ENCODE measurements at regions not wholly inside any gene's neighbourhood (a gene's known extent, or its start where the extent isn't known, plus 50 kb on each side); places are given as distances from the start of the nearest gene placed in this dataset.
"Not testable (repeated sequence)": the region's sequence is repeated elsewhere in the genome, so short reads cannot be mapped to it uniquely, and the experiment has no call there.

DNA sequence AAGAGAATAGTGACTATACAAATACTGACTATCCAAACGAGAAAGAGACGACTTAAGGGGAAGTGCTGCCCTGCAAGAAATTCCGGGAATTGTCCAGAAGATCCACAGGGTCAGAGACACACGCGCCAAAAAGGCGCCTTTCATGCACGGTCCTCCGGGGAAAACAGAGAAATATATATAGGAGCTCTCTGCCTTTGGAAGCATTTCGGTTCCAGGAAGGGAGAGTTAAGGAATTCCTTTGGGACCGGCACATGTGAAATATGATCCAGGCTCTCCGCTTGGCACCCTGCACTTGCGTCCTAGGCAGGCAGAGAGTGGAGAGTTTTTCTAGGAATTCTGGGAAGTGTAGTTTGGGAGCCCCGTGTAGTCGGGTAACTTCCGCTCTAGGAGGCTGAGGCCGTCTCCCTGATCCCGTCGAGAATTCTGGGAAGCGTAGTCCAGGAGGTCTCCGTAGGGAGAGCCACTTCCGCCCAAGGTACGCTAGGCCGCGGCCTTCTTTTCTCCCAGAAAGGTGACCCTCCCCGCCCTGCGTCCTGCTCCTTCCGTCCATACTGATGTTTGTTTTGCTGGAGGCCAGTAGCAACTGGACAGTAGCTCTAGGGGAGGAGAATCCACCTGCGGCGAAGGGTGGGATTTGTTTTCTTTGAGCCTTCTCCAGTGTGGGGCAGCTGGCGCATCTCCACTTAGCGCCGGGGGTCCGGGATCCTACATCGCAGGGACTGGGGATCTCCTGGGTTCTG is 69.4 kb upstream of the GPR39 start:
- TF ChIP-seq, protein P1, sequence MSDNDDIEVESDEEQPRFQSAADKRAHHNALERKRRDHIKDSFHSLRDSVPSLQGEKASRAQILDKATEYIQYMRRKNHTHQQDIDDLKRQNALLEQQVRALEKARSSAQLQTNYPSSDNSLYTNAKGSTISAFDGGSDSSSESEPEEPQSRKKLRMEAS (IDR thresholded peaks at IDR 0.05; ENCODE audit: low read depth, low read length) = not testable (repeated sequence)
- TF ChIP-seq, protein P2, sequence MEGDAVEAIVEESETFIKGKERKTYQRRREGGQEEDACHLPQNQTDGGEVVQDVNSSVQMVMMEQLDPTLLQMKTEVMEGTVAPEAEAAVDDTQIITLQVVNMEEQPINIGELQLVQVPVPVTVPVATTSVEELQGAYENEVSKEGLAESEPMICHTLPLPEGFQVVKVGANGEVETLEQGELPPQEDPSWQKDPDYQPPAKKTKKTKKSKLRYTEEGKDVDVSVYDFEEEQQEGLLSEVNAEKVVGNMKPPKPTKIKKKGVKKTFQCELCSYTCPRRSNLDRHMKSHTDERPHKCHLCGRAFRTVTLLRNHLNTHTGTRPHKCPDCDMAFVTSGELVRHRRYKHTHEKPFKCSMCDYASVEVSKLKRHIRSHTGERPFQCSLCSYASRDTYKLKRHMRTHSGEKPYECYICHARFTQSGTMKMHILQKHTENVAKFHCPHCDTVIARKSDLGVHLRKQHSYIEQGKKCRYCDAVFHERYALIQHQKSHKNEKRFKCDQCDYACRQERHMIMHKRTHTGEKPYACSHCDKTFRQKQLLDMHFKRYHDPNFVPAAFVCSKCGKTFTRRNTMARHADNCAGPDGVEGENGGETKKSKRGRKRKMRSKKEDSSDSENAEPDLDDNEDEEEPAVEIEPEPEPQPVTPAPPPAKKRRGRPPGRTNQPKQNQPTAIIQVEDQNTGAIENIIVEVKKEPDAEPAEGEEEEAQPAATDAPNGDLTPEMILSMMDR (IDR thresholded peaks at IDR 0.05 in 2 of 3, conservative IDR thresholded peaks at IDR 0.05 in 1 of 3; ENCODE audit: control insufficient read depth in 2 of 3, extremely low read depth in 1 of 3, insufficient read depth in 1 of 3, low read depth in 3 of 3, low read length in 3 of 3) = not testable (repeated sequence)
- not testable (repeated sequence) for TF ChIP-seq YY1 (IDR thresholded peaks at IDR 0.05; ENCODE audit: low read depth, low read length); HDGF (IDR thresholded peaks at IDR 0.05); SIN3A (IDR thresholded peaks at IDR 0.05; ENCODE audit: low read depth, low read length)
- TF ChIP-seq, protein P3, sequence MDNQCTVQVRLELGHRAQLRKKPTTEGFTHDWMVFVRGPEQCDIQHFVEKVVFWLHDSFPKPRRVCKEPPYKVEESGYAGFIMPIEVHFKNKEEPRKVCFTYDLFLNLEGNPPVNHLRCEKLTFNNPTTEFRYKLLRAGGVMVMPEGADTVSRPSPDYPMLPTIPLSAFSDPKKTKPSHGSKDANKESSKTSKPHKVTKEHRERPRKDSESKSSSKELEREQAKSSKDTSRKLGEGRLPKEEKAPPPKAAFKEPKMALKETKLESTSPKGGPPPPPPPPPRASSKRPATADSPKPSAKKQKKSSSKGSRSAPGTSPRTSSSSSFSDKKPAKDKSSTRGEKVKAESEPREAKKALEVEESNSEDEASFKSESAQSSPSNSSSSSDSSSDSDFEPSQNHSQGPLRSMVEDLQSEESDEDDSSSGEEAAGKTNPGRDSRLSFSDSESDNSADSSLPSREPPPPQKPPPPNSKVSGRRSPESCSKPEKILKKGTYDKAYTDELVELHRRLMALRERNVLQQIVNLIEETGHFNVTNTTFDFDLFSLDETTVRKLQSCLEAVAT (IDR thresholded peaks at IDR 0.05) = not testable (repeated sequence)

Measured in GM12878 (cell line).